HS-27A (cell line): ENCODE measurements at regions not wholly inside any gene's neighbourhood (a gene's known extent, or its start where the extent isn't known, plus 50 kb on each side); places are given as distances from the start of the nearest gene placed in this dataset.

Source experiments
- DNase-seq: peaks from one replicate; pipeline ENCODE4 v3.0.0-alpha.2; 2012; ENCODE audit warnings: low read depth, missing footprints

DNA sequence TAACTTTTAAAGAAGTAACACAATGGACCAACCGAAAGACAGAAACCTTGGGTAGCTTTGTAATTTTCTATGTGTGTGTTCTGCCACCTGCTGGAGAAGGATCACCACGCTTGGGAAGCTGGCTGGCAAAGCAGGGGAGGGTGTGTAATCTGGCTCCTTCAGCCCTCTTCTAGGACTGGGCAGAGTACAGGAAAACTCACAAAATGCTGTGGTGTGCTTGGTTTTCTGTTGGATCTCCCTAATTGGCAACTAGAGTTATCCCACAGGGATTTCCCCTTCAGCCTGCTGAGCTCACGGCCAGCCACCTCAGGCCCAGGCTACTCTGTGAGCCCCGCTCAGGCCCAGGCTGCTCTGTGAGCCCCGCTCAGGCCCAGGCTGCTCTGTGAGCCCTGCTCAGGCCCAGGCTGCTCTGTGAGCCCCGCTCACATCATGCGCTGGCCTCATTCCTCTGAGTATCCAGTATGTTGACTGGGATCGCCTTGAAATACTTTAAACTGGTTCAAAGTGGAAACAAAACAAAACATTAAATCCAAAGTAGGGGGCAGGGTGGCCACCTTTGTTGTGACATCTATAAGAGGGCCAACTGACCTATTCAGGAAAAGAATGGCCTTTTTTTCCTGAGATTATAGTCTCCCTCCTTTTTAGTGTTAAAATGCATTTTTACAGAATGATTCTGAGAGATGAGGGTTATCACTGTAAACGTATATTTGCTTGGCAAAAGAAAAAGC lies 52.0 kb upstream of the RNU6-8 start:
- peak; percentile 40 for DNase-seq

DNA sequence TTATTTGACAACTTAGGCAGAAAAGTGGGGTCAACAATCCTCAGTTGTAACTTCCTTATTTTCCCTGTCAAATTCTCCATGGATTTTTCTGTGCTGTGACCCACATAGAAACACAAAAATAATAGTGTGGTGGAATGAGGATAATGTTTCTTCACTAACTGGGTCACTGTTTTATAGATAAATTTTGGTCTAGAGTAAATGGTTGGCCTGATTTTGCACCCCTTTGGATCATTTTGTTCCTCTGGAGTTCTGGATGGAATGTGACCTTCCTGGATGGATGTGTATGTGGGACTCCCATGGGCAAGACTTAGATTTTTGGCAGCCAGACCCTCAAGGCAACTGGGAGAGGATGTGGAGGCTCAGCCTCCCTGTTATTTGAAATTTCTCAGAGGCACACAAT lies 52.7 kb upstream of the RNU6-8 start:
- no peak for DNase-seq

GRCh38 chr14:32256576-32256975 lies 53.5 kb upstream of the RNU6-8 start:
- no peak for DNase-seq

DNA sequence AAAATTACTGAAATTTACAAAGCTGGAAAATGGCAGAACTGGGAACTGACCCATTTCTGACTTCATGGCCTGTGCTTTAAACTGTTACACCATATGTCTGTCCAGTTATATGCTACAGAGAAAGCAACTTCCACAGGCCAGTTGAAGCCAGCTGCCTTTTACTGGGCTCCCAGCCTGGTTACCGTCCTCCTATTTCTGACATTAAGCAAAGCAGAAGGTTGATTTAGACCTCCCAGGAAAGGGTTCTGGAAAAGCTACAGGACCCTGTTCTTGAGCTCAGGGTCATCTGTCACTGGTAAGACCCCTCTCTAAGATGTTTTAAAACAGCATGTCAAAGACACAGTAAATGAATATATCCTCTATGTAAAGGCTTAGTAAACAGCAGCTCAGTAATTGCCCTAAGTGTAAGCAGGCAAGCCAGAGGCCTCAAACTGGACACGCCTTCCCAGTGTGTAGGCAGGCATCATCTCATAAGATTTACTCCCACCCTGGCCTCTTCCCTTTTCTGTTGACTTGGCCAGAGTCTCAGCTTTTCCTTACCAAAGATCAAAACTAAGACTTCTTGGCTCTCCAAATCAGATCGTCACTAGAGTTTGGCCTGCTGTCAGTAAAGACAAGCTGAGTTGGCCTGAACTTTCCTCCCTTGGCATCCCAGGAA lies 55.4 kb upstream of the RNU6-8 start:
- DNase-seq: no peak

- DNase-seq: no peak
Observed at GRCh38 chr14:32259368-32260013, 56.4 kb upstream of the RNU6-8 start.

GRCh38 chr14:32263939-32264567 lies 61.0 kb upstream of the RNU6-8 start:
- DNase-seq: no peak

DNA sequence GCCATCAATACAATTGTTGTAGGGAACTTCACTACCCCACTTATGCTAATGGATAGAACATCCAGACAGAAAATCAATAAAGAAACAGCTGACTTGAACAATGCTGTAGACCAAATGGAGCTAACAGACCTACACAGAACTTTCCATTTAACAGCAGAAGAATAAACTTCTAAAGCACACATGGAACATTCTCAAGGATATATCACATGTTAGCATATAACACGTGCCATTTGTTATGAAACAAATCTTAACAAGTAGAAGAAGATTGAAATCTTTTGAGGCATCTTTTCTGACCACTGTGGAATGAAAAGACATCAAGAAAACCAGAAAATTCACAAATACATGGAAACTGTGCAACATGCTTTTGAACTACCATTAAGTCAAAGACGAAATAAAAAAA lies 62.5 kb upstream of the RNU6-8 start:
- DNase-seq: no peak

DNA sequence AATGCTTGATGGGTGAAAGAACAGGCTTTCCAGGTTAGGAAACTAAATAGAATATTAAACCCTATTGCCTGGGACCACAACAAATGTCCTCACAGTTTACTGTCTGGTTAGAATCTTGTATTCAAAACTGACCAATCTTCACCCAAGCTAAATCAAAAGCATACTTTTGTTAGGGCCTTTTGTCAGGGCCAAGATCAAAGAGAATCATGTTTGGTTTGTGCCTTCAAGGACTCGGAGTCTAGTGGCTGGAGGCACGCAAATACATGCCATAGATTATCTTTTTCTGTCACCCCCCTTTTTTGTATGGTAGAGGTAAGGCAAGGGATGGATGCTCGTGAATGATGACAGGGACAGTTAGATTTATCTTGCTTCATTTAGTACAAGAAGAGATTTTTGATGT lies 51.1 kb upstream of the AKAP6 start:
- DNase-seq: no peak
